Fibroblast of skin of scalp (primary cell): ENCODE measurements at regions not wholly inside any gene's neighbourhood (a gene's known extent, or its start where the extent isn't known, plus 50 kb on each side); places are given as distances from the start of the nearest gene placed in this dataset.
A peak's percentile ranks its signal among the peaks of the same experiment; 100 is the strongest.
"Not testable (repeated sequence)": the region's sequence is repeated elsewhere in the genome, so short reads cannot be mapped to it uniquely, and the experiment has no call there.

ENCODE experiments used
- DNase-seq: peaks from one replicate; pipeline ENCODE4 v3.0.0-alpha.2; 2013

- DNase-seq = no peak
These were observed 98.3 kb upstream of the CHD6 start for GRCh38 chr20:41716436-41716835.

DNA sequence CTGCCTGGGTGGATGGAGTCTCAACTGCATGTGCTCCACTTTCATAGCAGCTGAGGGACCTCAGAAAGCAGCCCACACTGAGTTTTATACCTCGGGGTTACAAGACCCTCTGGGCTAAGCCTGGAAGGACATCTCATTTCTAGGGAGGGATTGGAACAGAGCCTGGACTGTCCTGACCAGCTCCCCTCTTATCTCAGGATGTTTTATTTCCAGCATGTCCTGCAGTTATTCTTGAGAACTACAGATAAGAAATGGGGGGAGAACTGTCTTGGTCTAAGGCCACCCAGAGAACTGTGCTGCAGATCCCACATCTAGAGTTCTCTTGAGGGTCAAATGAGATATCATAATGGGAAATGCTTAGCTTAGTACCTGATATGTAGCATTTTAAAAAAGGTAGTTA lies 97.3 kb upstream of the CHD6 start:
- no peak for DNase-seq

- no peak for DNase-seq
These were observed 95.9 kb upstream of the CHD6 start for GRCh38 chr20:41714030-41714429.

DNA sequence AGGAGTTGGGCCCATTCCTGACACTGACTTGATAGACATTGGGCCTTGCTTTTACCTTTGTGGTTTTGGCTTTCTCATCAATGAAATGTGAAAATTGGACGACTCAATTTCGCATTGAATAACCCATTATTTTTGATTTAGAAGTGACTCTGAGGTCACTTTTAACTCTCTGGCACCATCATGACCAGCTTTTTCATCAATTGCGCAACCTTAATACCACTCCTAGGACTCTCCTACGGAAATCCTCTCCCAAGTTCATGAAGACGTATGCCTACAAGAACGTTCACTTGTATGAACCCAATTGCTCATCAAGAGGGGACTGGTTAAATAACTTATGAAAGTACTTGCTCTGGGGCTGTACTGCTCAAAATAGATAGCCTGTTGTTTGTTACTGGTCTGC lies 86.7 kb upstream of the CHD6 start:
- DNase-seq = no peak

GRCh38 chr20:41702647-41703046 lies 84.5 kb upstream of the CHD6 start:
- DNase-seq = no peak

GRCh38 chr20:41701588-41702348 lies 83.6 kb upstream of the CHD6 start:
- peak; percentile 28 for DNase-seq

DNA sequence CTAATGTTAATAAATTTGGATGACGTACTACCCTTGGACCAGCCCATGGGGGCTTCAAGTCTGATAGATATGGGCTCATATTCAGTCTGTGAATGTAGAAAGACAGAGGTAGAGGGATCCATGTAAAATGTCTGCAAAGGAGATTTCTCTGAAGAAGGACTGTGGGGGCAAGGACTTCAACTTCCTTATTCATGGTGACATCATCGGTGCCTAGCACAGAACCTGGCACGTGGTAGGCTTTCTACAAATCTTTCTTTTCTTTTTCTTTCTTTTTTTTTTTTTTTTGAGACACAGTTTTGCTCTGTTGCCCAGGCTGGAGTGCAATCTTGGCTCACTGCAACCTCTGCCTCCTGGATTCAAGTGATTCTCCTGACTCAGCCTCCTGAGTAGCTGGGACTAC lies 81.5 kb upstream of the CHD6 start:
- DNase-seq = not testable (repeated sequence)

DNA sequence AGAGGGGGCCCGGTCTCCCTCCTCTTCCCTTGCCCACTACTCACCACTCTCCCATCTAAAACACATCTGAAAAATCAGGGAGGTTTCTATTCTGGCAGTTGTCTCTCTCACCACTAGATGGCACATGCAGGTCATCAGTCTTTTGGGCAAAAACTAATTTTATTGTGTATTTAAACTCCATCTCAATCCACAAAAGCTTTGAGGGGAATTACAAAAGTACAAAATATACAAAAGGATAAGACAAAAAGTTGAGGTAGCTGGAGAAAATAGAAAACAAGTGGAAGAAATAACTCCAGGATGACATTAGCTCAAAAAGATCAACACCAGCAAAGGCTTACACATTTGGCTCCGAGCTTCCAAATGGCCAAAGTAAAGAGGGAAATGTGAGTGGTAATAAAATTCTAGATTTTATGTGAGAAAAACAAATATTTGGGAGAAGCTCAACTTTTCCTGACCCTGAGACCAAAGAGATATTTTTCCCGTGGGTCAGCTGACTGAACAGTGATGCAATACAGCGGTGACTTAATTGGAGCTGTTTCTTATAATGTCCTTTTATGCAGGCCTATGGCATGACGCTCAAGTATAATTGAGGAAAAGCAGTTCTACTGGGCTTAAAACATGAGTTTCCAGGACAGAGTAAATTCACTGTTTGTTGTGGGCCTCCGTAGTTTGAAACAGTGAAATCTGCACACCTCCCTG lies 79.8 kb upstream of the CHD6 start:
- DNase-seq = peak; percentile 41

GRCh38 chr20:41696428-41696827 lies 78.3 kb upstream of the CHD6 start:
- no peak for DNase-seq

GRCh38 chr20:41694796-41695195 lies 76.6 kb upstream of the CHD6 start:
- DNase-seq = no peak

DNA sequence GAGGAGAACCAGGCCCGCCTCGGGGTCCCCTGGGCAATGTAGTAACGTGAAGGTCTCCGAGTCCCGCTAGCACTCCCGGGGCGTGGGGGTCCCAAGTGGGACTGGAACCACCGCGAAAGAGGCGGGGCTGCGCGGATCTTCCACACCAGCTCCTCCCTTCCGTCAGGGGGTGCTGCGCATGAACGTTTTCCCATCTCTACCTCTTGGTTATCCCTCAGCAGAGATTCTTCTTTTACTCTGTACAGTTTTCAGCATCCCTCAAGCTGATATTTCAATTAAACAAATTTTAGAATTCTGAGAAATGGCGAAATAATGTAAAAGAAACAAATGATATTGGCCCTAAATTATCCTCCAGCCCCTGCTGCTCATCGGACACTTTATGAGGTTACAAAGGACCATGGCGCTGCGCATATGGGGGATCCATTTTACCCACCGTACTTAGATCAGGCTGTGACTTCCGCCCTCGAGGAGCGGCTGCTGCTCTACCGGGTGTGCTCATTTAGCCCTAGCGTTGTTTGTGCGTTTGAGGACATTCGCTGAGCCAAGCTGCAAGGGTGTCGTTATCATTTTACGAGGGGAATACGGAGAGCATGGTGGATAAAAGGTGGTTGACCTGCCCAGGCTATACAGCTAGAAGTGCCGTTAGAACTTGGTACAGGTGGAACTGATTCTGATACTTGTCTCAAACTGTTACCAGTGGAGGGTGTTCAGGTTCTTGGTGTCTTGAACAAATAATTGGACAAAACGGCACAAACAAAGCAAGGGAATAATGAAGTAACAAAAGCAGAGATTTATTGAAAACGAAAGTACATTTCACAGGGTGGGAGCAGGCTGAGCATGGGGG lies 75.2 kb upstream of the CHD6 start:
- DNase-seq = peak; percentile 89

DNA sequence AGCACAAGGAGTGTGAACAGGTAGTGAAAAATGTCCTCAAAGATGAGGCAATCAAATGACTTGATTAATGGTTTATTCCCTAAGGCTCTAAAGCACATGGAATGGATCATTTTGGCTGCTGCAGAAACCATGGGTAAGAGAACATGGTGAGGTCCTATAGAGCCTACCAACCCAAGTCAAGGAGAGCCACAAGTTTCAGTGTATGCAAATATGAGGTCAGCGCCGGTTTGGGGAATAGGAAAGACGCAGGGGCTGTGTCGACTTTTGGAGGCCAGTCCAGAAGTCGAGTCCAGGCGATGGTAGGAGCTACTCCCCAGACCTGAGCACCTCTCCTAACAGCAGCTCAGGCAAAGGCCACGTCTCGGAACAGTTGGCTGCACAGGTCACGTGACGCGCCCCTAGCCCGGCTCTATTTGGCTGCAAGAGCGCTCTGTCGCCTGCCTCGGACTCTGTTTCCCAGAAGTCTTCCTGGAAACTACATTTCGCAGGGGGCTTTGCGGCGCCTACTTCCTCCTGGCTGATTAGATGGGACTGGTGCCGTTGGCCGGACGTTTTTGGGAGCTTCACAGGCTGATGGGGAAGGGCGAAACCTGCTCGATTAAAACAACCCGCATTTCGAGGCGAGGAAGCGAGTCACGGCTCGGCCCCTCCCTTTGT lies 74.4 kb upstream of the CHD6 start:
- peak; percentile 76 for DNase-seq

DNA sequence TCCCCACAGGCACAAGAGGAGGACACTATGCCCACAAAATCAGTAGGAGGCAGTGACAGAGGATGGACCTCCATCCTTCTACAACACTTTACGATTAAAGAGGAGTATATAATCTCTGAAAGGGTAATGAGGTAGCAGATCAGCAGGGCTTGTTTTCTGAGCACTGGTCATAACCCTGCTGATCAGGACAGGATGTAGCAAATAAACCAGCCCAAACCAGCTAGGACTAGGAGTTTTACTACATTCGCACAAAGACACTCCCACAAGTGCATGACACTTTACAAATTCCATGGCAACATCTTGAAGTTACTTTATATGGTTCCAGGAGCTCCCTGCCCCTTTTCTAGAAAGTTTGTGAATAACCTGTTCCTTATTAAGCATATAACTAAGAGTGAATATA lies 73.3 kb upstream of the CHD6 start:
- DNase-seq = no peak

GRCh38 chr20:41690702-41691101 lies 72.5 kb upstream of the CHD6 start:
- DNase-seq = no peak

DNA sequence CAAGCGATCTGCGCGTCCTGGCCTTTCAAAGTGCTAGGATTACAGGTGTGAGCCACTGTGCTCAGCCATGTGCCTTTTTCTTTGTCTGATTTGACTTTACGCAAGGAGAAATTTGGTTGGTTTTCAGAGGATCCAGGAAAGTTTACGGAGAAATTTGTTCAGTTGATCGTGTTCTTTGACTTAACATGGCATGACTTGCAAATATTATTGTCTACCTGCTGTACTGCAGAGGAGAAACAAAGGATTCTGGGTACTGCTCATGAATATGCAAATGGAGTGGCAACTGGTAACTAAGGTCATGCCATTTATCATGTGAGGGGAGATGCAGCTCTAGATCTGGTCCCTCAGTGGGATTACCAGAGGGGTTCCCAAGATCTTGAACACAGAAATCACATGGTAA lies 68.8 kb upstream of the CHD6 start:
- DNase-seq = no peak

DNA sequence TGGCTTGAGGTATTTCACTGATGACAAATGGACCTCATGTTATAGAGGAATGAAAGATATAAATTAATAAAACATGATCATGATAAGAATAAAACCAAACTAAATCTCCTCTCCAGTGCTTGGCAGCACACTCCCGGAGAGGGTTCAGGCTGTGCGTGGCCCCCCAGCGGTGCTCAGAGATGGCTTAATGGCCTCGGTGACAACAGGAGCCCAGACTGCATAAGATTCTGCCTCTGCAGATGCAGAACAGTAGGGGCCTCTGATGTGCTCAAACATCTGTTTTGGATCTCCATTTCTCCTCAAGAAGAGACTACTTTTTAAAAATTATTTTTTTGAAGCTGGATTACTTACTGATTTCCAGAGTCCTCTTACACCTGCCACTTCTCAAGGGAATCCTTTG lies 67.0 kb upstream of the CHD6 start:
- not testable (repeated sequence) for DNase-seq

GRCh38 chr20:41678799-41679198 lies 60.6 kb upstream of the CHD6 start:
- DNase-seq = no peak

GRCh38 chr20:41672282-41672681 lies 54.1 kb upstream of the CHD6 start:
- DNase-seq = no peak

- DNase-seq = no peak
These were observed 53.0 kb upstream of the CHD6 start for GRCh38 chr20:41671143-41671542.

DNA sequence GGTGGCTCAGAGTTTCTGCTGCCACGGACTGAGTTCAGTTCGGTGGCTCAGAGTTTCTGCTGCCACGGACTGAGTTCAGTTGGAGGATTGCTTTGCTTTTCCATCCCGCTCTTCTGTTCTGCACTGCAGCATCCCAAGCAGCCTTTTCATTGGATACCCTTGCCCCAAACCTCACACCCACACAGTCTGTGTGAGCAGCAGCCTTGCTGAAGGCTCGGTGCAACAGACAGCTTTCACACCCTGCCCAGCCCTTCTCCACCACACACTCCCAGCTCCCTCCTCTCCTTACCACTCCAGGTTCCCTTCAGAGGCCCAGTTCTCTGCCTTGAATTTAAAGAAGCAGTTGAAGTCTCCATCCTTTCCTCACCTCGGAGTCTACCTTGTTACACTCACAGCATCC lies 52.5 kb upstream of the CHD6 start:
- no peak for DNase-seq

DNA sequence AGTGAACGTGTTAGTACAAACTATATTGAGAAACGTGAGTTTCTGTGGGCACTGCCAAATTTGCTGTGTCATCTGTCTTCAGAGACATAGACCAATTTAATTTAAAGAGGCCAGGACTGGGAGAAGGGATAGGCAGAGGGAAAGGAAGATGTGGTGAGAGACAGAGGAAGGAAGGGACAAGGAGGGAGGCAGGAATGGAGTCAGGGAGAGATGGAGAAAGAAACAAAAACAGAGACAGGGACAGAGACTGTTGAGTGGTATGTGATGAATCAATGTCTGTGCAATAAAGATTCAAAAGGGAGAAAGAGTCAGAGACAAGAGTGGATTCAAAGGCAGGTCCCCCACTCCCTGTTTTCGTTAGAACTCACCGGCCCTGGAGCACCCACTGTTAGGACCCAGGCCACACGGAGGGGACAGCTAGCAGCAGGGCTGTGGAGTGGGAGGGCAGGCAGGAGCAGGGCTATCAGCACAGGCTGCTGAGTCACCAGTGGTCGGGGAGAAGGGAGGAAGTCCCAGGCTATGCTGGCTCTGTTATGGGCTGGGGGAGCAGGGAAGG lies 51.6 kb upstream of the CHD6 start:
- DNase-seq = no peak

DNA sequence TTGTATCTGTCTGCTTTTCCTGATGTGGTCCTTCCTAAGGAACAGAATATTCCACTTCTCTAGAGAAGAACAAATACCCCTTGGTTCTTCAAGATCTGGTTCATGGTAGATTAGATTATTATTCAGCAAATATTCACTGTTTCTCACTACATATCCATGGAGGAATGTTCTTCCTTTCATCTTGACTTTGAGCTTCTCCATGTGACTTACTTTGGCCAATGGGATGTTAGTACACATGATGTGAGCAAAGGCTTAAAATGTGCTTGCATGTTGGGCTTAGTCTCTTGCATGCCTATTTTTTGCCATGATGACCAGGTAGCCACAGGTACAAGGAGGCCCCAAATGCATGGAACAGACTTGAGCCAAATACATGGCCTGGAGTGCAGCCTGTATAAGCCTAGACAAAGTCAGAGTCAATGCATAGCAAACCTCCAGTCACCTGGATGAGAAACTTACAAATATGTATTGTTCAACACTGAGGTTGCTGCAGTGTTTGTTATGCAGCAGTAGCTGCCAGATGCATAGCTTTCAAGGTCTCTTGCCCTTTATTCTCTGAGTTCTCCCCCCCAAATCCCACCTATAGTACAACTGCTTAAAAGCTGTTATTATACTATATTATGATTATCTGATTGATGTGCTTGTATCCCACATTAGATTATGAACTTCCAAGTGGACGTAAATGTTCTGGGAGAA lies 50.0 kb upstream of the CHD6 start:
- DNase-seq = no peak
